Pancreas (tissue), 10 donors: ENCODE measurements at regions not wholly inside any gene's neighbourhood (a gene's known extent, or its start where the extent isn't known, plus 50 kb on each side); places are given as distances from the start of the nearest gene placed in this dataset.
"Not testable (repeated sequence)": the region's sequence is repeated elsewhere in the genome, so short reads cannot be mapped to it uniquely, and the experiment has no call there.

Source experiments
- ATAC-seq, 4 donors: fragments of 200-7000 bp; cut with Tn5 transposase; one replicate each; pipeline versions ENCODE4 v1.8.0 to v1.9.1; 2020; ENCODE audit warnings: mild to moderate bottlenecking in 4 of 4, moderate library complexity in 4 of 4
- DNase-seq, 6 donors: peaks; one replicate each; pipeline ENCODE4 v3.0.0-alpha.2; 2020
- FAIRE-seq: peaks from 2 replicates; lab custom pipeline; 2012; peaks lifted over from hg19 to GRCh38; lab: Jason Lieb, UNC
- H3K27ac ChIP-seq, 4 donors: fragments of 200-600 bp; sonication (generic); 1 replicate in 3 of 4; 2 replicates in 1 of 4; pipeline versions ENCODE4 v1.5.0 to v1.8.0; 2020
- H3K27me3 ChIP-seq, 4 donors: fragments of 200-600 bp; one replicate each; pipeline ENCODE4 v1.8.0; 2021
- H3K36me3 ChIP-seq, 3 donors: fragments of 200-600 bp; sonication (generic) in 1 of 3; one replicate each; pipeline versions ENCODE4 v1.5.0 to v1.8.0; 2020 to 2021
- H3K4me1 ChIP-seq, 3 donors: fragments of 200-600 bp; one replicate each; pipeline ENCODE4 v1.8.0; 2021
- H3K4me3 ChIP-seq, 4 donors: fragments of 200-600 bp; sonication (generic) in 2 of 4; one replicate each; pipeline versions ENCODE4 v1.5.0 to v1.8.0; 2020 to 2021
- H3K9me3 ChIP-seq, 4 donors: fragments of 200-600 bp; one replicate each; pipeline ENCODE4 v1.8.0; 2021
- CTCF ChIP-seq, 4 donors: fragments of 200-600 bp; sonication (generic) in 3 of 4; IDR thresholded peaks; one replicate each; pipeline versions ENCODE4 v1.5.0 to v1.8.0; 2021; ENCODE audit warnings: antibody characterized with exemption in 4 of 4
- WGBS, 2 donors: extraction: QIAGEN DNeasy Blood & Tissue Kit; methylation state at CpG; one replicate each; pipeline ENCODE4 v1.1.7; 2013; 5-methylcytosine and 5-hydroxymethylcytosine counted together
- intact Hi-C, 3 donors: fragments of 100-400 bp; cut with DNase I; formaldehyde crosslinking; loops; one replicate each; pipeline versions ENCODE4 v1.11.1 to v1.14.2; 2022
- donor health status: healthy with polysubstance abuse.
- donor health status: DM: no; HTN: no; CAD: no; lungs with moderate emphysema.
- donor health status: DM: no; HTN: no; CAD: no.
- donor health status: control.
- donor health status: control.
- donor health status: Bipolar disorder and iron deficiency.
- donor health status: DM: yes; HTN: yes; CAD: no.
- donor health status: DM: no; HTN: no; CAD: no.
- donor health status: DM: no; HTN: no; CAD: no.
- donor health status: DM: yes; HTN: yes; CAD: no.

GRCh38 chr4:102210806-102211205 is 134.5 kb downstream of the SLC39A8 start:
- H3K36me3 ChIP-seq, H3K4me3 ChIP-seq, intact Hi-C loops, FAIRE-seq, DNase-seq, H3K27ac ChIP-seq, H3K4me1 ChIP-seq, ATAC-seq, H3K27me3 ChIP-seq, H3K9me3 ChIP-seq: not testable (repeated sequence)
- 30 to 83% methylated on average over 2 to 6 of the region's 6 CpGs for WGBS, 2 donors

- intact Hi-C loops, ATAC-seq, H3K4me3 ChIP-seq, H3K27ac ChIP-seq, H3K27me3 ChIP-seq, H3K36me3 ChIP-seq, H3K9me3 ChIP-seq, FAIRE-seq, H3K4me1 ChIP-seq, DNase-seq: not testable (repeated sequence)
- WGBS, 2 donors: 71 to 80% methylated on average over 3 of the region's 3 CpGs
These were observed 140.6 kb downstream of the SLC39A8 start for GRCh38 chr4:102204634-102205033.

GRCh38 chr4:102196221-102196620 is 149.1 kb downstream of the SLC39A8 start:
- TF ChIP-seq CTCF (IDR thresholded peaks at IDR 0.05): no peak
- H3K27ac ChIP-seq: no peak overlapping the region
- 33 to 36% methylated on average over 3 of the region's 3 CpGs for WGBS, 2 donors
- H3K9me3 ChIP-seq: no peaks in the 10 kb centered on the region
- DNase-seq (no peak), FAIRE-seq (no peak), ATAC-seq (no peak)
- H3K36me3 ChIP-seq: no peaks in the 10 kb centered on the region
- intact Hi-C loops: no loop called here
- no peak overlapping the region for H3K4me3 ChIP-seq
- H3K4me1 ChIP-seq: no peaks in the 10 kb centered on the region
- H3K27me3 ChIP-seq: no peaks in the 10 kb centered on the region

- no peaks in the 10 kb centered on the region for H3K27me3 ChIP-seq
- H3K27ac ChIP-seq: no peak overlapping the region
- H3K9me3 ChIP-seq: no peaks in the 10 kb centered on the region
- H3K4me3 ChIP-seq: no peak overlapping the region
- no peaks in the 10 kb centered on the region for H3K4me1 ChIP-seq
- no peak for TF ChIP-seq CTCF (IDR thresholded peaks at IDR 0.05)
- DNase-seq (no peak), FAIRE-seq (no peak), ATAC-seq (no peak)
- H3K36me3 ChIP-seq: no peaks in the 10 kb centered on the region
- intact Hi-C loops: no loop called here
- 75 to 84% methylated on average over 1 of the region's 1 CpG for WGBS, 2 donors
These were observed 152.1 kb downstream of the SLC39A8 start for GRCh38 chr4:102193145-102193544.

- TF ChIP-seq CTCF (IDR thresholded peaks at IDR 0.05): no peak
- Histone ChIP-seq H3K27me3 (no peaks in the 10 kb centered on the region), H3K4me3 (no peak overlapping the region), H3K9me3 (no peaks in the 10 kb centered on the region), H3K4me1 (no peaks in the 10 kb centered on the region), H3K27ac (no peak overlapping the region), H3K36me3 (no peaks in the 10 kb centered on the region)
- FAIRE-seq (no peak), DNase-seq (no peak), ATAC-seq (peak in 2 of 4 donors; percentile 40 to 43)
- 45 to 61% methylated on average over 1 of the region's 1 CpG for WGBS, 2 donors
- intact Hi-C loops: no loop called here
These were observed 165.2 kb downstream of the SLC39A8 start for GRCh38 chr4:102180046-102180445.

GRCh38 chr4:102174719-102175189 is 170.5 kb downstream of the SLC39A8 start:
- no peak for FAIRE-seq
- intact Hi-C loops: no loop called here
- no peak for TF ChIP-seq CTCF (IDR thresholded peaks at IDR 0.05)

More at GRCh38 chr4:102174719-102175189, 170.5 kb downstream of the SLC39A8 start:
- no peaks in the 10 kb centered on the region for H3K36me3 ChIP-seq
- no peaks in the 10 kb centered on the region for H3K4me1 ChIP-seq
- no peak overlapping the region for H3K4me3 ChIP-seq
- ATAC-seq (no peak), DNase-seq (no peak)
- H3K27ac ChIP-seq: no peak overlapping the region
- WGBS, 2 donors: 70 to 82% methylated on average over 2 of the region's 2 CpGs
- no peaks in the 10 kb centered on the region for H3K27me3 ChIP-seq
- no peaks in the 10 kb centered on the region for H3K9me3 ChIP-seq
